ENCODE measurements at regions not wholly inside any gene's neighbourhood (a gene's known extent, or its start where the extent isn't known, plus 50 kb on each side); places are given as distances from the start of the nearest gene placed in this dataset.
A peak's percentile ranks its signal among the peaks of the same experiment; 100 is the strongest.
"Not testable (repeated sequence)": the region's sequence is repeated elsewhere in the genome, so short reads cannot be mapped to it uniquely, and the experiment has no call there.

GRCh38 chr9:1173993-1174392 lies 123.8 kb downstream of the DMRT2 start:
- Histone ChIP-seq H3K4me3 (no peak overlapping the region), H3K4me1 (no peaks in the 10 kb centered on the region), H3K27ac (no peak overlapping the region), H3K9me3 (peaks cover 0 to 2% (median 0%) of the 10 kb centered on the region in 4 donors), H3K36me3 (no peaks in the 10 kb centered on the region), H3K27me3 (no peaks in the 10 kb centered on the region)
- TF ChIP-seq CTCF (IDR thresholded peaks at IDR 0.05) (no peak), POLR2A (IDR thresholded peaks at IDR 0.05) (no peak), POLR2AphosphoS5 (IDR thresholded peaks at IDR 0.05) (no peak), EP300 (IDR thresholded peaks at IDR 0.05) (no peak)
- intact Hi-C loops (cut with DNase I; ENCODE audit: low total_unique reads) = no loop called here
- DNase-seq = no peak
- WGBS, 5 donors = 51 to 60% (median 55%) methylated on average over 6 of the region's 6 CpGs

- Histone ChIP-seq H3K4me3 (no peak overlapping the region), H3K27me3 (no peaks in the 10 kb centered on the region), H3K4me1 (no peaks in the 10 kb centered on the region), H3K36me3 (no peaks in the 10 kb centered on the region), H3K9me3 (no peaks in the 10 kb centered on the region), H3K27ac (no peak overlapping the region)
- TF ChIP-seq CTCF (IDR thresholded peaks at IDR 0.05) (no peak), POLR2AphosphoS5 (IDR thresholded peaks at IDR 0.05) (no peak), EP300 (IDR thresholded peaks at IDR 0.05) (no peak), POLR2A (IDR thresholded peaks at IDR 0.05) (no peak)
- no peak for DNase-seq
- intact Hi-C loops (cut with DNase I; ENCODE audit: low total_unique reads) = no loop called here
- WGBS, 5 donors = 20 to 57% (median 34%) methylated on average over 2 of the region's 2 CpGs
These were observed 129.2 kb downstream of the DMRT2 start for GRCh38 chr9:1179366-1179765.

GRCh38 chr9:1184146-1184545 lies 134.0 kb downstream of the DMRT2 start:
- Histone ChIP-seq H3K27me3 (no peaks in the 10 kb centered on the region), H3K27ac (no peak overlapping the region), H3K4me1 (no peaks in the 10 kb centered on the region), H3K9me3 (peaks cover 0 to 12% (median 9%) of the 10 kb centered on the region in 4 donors), H3K36me3 (no peaks in the 10 kb centered on the region), H3K4me3 (no peak overlapping the region)
- intact Hi-C loops (cut with DNase I; ENCODE audit: low total_unique reads) = no loop called here
- no peak for TF ChIP-seq POLR2A (IDR thresholded peaks at IDR 0.05)
- TF ChIP-seq POLR2AphosphoS5 (IDR thresholded peaks at IDR 0.05) = no peak
- TF ChIP-seq CTCF (IDR thresholded peaks at IDR 0.05) = no peak
- no peak for TF ChIP-seq EP300 (IDR thresholded peaks at IDR 0.05)
- no peak for DNase-seq

- H3K4me3 ChIP-seq; H3K36me3 ChIP-seq; H3K4me1 ChIP-seq; H3K27ac ChIP-seq; intact Hi-C loops (cut with DNase I; ENCODE audit: low total_unique reads); DNase-seq; H3K27me3 ChIP-seq: not testable (repeated sequence)
- peaks cover 0 to 12% (median 9%) of the 10 kb centered on the region in 4 donors for H3K9me3 ChIP-seq
- WGBS, 5 donors = 70 to 89% (median 86%) methylated on average over 7 to 9 of the region's 9 CpGs
These were observed 137.0 kb downstream of the DMRT2 start for GRCh38 chr9:1187137-1187536.

GRCh38 chr9:1195636-1196035 lies 145.5 kb downstream of the DMRT2 start:
- H3K27ac ChIP-seq; DNase-seq; H3K9me3 ChIP-seq; H3K4me3 ChIP-seq; H3K4me1 ChIP-seq; intact Hi-C loops (cut with DNase I; ENCODE audit: low total_unique reads); H3K27me3 ChIP-seq; H3K36me3 ChIP-seq: not testable (repeated sequence)
- WGBS, 5 donors = 55 to 78% (median 59%) methylated on average over 3 to 5 of the region's 5 CpGs

GRCh38 chr9:1198085-1198484 lies 147.9 kb downstream of the DMRT2 start:
- peaks cover 0 to 27% (median 11%) of the 10 kb centered on the region in 4 donors for H3K4me1 ChIP-seq
- no peaks in the 10 kb centered on the region for H3K9me3 ChIP-seq
- H3K36me3 ChIP-seq = no peaks in the 10 kb centered on the region
- 16 to 77% (median 46%) methylated on average over 1 of the region's 1 CpG for WGBS, 5 donors
- TF ChIP-seq POLR2AphosphoS5 (IDR thresholded peaks at IDR 0.05) = no peak
- TF ChIP-seq EP300 (IDR thresholded peaks at IDR 0.05) = no peak
- no peak for TF ChIP-seq POLR2A (IDR thresholded peaks at IDR 0.05)
- TF ChIP-seq CTCF (IDR thresholded peaks at IDR 0.05) = no peak
- intact Hi-C loops (cut with DNase I; ENCODE audit: low total_unique reads) = no loop called here
- no peaks in the 10 kb centered on the region for H3K27me3 ChIP-seq
- peak in 1 of 2 donors; percentile 43 for DNase-seq
- H3K4me3 ChIP-seq = no peak overlapping the region
- no peak overlapping the region for H3K27ac ChIP-seq

Measured in stomach (tissue), 8 donors.